Heart right ventricle (tissue), 16 donors: ENCODE measurements at regions not wholly inside any gene's neighbourhood (a gene's known extent, or its start where the extent isn't known, plus 50 kb on each side); places are given as distances from the start of the nearest gene placed in this dataset.

Source experiments
- ATAC-seq, 8 donors: fragments of 200-7000 bp; cut with Tn5 transposase; one replicate each; pipeline ENCODE4 v1.9.1; 2020; ENCODE audit warnings: mild to moderate bottlenecking in 8 of 8, moderate library complexity in 8 of 8, moderate number of reproducible peaks in 1 of 8
- DNase-seq, 2 donors: peaks; one replicate each; pipeline ENCODE4 v3.0.0-alpha.2; 2020
- H3K27ac ChIP-seq, 10 donors: fragments of 200-600 bp; sonication (generic) in 2 of 10; one replicate each; pipeline versions ENCODE4 v1.5.0 to v1.8.0; 2020 to 2022; ENCODE audit warnings: mild to moderate bottlenecking in 3 of 10
- H3K27me3 ChIP-seq, 7 donors: fragments of 200-600 bp; one replicate each; pipeline ENCODE4 v1.8.0; 2021 to 2022; ENCODE audit warnings: mild to moderate bottlenecking in 2 of 7
- H3K36me3 ChIP-seq, 9 donors: fragments of 200-600 bp; sonication (generic) in 1 of 9; one replicate each; pipeline versions ENCODE4 v1.5.0 to v1.8.0; 2020 to 2022; ENCODE audit warnings: mild to moderate bottlenecking in 2 of 9
- H3K4me1 ChIP-seq, 9 donors: fragments of 200-600 bp; sonication (generic) in 1 of 9; one replicate each; pipeline versions ENCODE4 v1.5.0 to v1.8.0; 2020 to 2022; ENCODE audit warnings: mild to moderate bottlenecking in 4 of 9
- H3K4me3 ChIP-seq, 10 donors: fragments of 200-600 bp; sonication (generic) in 2 of 10; one replicate each; pipeline versions ENCODE4 v1.5.0 to v1.8.0; 2020 to 2022; ENCODE audit warnings: mild to moderate bottlenecking in 7 of 10, moderate library complexity in 2 of 10
- H3K9me3 ChIP-seq, 11 donors: fragments of 200-600 bp in 10 of 11; sonication (generic) in 2 of 11; one replicate each; pipeline versions ENCODE4 v1.5.0 to v1.8.0; 2013 to 2022; ENCODE audit warnings: mild to moderate bottlenecking in 2 of 11, control low read depth in 1 of 11, moderate library complexity in 1 of 11
- CTCF ChIP-seq, 9 donors: fragments of 200-600 bp; sonication (generic) in 2 of 9; IDR thresholded peaks; one replicate each; pipeline versions ENCODE4 v1.5.0 to v1.8.0; 2021 to 2022; ENCODE audit warnings: antibody characterized with exemption in 9 of 9, mild to moderate bottlenecking in 5 of 9, moderate library complexity in 1 of 9
- WGBS, 2 donors: extraction: QIAGEN DNeasy Blood & Tissue Kit; methylation state at CpG; one replicate each; pipeline ENCODE4 v1.1.7; 2013; ENCODE audit warnings: inconsistent platforms in 1 of 2; 5-methylcytosine and 5-hydroxymethylcytosine counted together
- intact Hi-C, 10 donors: fragments of 100-400 bp; cut with DNase I; formaldehyde crosslinking; loops; one replicate each; pipeline versions ENCODE4 v1.11.1 to v1.14.2; 2022
- donor health status: Arrhythmogenic right ventricular cardiomyopathy.
- donor health status: ischemic (EF 13 %, LVEDD 7.1; RV severe dilation, severe dysfunction).
- donor health status: healthy with polysubstance abuse.
- donor health status: DM: no; HTN: yes; CAD: no.
- donor health status: DM: no; HTN: no; CAD: no.
- donor health status: ischemic (EF 25% LVEDD 6.9; RV normal size, moderate dysfunction).
- donor health status: ischemic (EF 25% LVEDD 5.7; RV mildly dilated, moderate dysfunction).
- donor health status: healthy.
- donor health status: DM: yes; HTN: yes; CAD: no.
- donor health status: Ischemic cardiomyopathy.
- donor health status: ischemic (EF 35%, LVEDD 5.7; RV mildly dilated, moderate dysfunction).
- donor health status: nonischemic (EF 11% LVEDD 7.7; RV severe dilation, severe dysfunction).
- donor health status: DM: yes; HTN: yes; CAD: no.
- donor health status: PGD.
- donor health status: ischemic (EF 29% LVEDD 5.4; RV normal size, mild dysfunction).
- donor health status: nonischemic (EF 23%, LVEDD 6.1; RV moderate dilation, normal function).

GRCh38 chr6:105759015-105759414 is 327.1 kb upstream of the PRDM1 start:
- no peak for DNase-seq
- 81 to 85% methylated on average over 2 of the region's 2 CpGs for WGBS, 2 donors

GRCh38 chr6:105757512-105758200 is 328.5 kb upstream of the PRDM1 start:
- peaks cover 0 to 10% (median 4%) of the 10 kb centered on the region in 9 donors for H3K4me1 ChIP-seq
- H3K36me3 ChIP-seq: no peaks in the 10 kb centered on the region
- TF ChIP-seq CTCF (IDR thresholded peaks at IDR 0.05): no peak
- WGBS, 2 donors: 62 to 63% methylated on average over 5 of the region's 5 CpGs
- intact Hi-C loops: no loop called here
- ATAC-seq: no peak
- DNase-seq: no peak
- H3K27ac ChIP-seq: no peak overlapping the region
- peaks cover 0 to 5% (median 0%) of the 10 kb centered on the region in 7 donors for H3K27me3 ChIP-seq
- H3K9me3 ChIP-seq: no peaks in the 10 kb centered on the region
- no peak overlapping the region for H3K4me3 ChIP-seq

More at GRCh38 chr6:105759015-105759414, 327.1 kb upstream of the PRDM1 start:
- no peak overlapping the region for H3K27ac ChIP-seq
- TF ChIP-seq CTCF (IDR thresholded peaks at IDR 0.05): no peak
- no peaks in the 10 kb centered on the region for H3K36me3 ChIP-seq
- H3K4me1 ChIP-seq: peaks cover 0 to 4% (median 0%) of the 10 kb centered on the region in 9 donors
- H3K9me3 ChIP-seq: no peaks in the 10 kb centered on the region
- H3K4me3 ChIP-seq: no peak overlapping the region
- peaks cover 0 to 7% (median 0%) of the 10 kb centered on the region in 7 donors for H3K27me3 ChIP-seq
- no peak for ATAC-seq
- intact Hi-C loops: no loop called here

GRCh38 chr6:105755885-105756284 is 330.3 kb upstream of the PRDM1 start:
- no peaks in the 10 kb centered on the region for H3K9me3 ChIP-seq
- intact Hi-C loops: no loop called here
- H3K4me1 ChIP-seq: peaks cover 0 to 10% (median 4%) of the 10 kb centered on the region in 9 donors
- ATAC-seq (no peak), DNase-seq (no peak)
- H3K4me3 ChIP-seq: no peak overlapping the region
- H3K36me3 ChIP-seq: no peaks in the 10 kb centered on the region
- no peak overlapping the region for H3K27ac ChIP-seq
- TF ChIP-seq CTCF (IDR thresholded peaks at IDR 0.05): no peak
- WGBS, 2 donors: 93% methylated on average over 4 of the region's 4 CpGs
- H3K27me3 ChIP-seq: peaks cover 0 to 5% (median 0%) of the 10 kb centered on the region in 7 donors

GRCh38 chr6:105753620-105754211 is 332.4 kb upstream of the PRDM1 start:
- no peak for TF ChIP-seq CTCF (IDR thresholded peaks at IDR 0.05)
- no peak overlapping the region for H3K4me3 ChIP-seq
- DNase-seq: peak in 1 of 2 donors; percentile 7
- H3K4me1 ChIP-seq: peaks cover 0 to 10% (median 0%) of the 10 kb centered on the region in 9 donors
- no peak overlapping the region for H3K27ac ChIP-seq
- intact Hi-C loops: no loop called here
- no peaks in the 10 kb centered on the region for H3K36me3 ChIP-seq
- H3K9me3 ChIP-seq: no peaks in the 10 kb centered on the region
- ATAC-seq: peak in 1 of 8 donors; percentile 58
- peaks cover 0 to 2% (median 0%) of the 10 kb centered on the region in 7 donors for H3K27me3 ChIP-seq
- WGBS, 2 donors: 41 to 65% methylated on average over 6 of the region's 6 CpGs
